NCI-H524 (cell line): ENCODE measurements at regions not wholly inside any gene's neighbourhood (a gene's known extent, or its start where the extent isn't known, plus 50 kb on each side); places are given as distances from the start of the nearest gene placed in this dataset.
"Not testable (repeated sequence)": the region's sequence is repeated elsewhere in the genome, so short reads cannot be mapped to it uniquely, and the experiment has no call there.

ENCODE experiments used
- DNase-seq, 2 experiments: peaks; one replicate each; lab custom pipeline; 2025; lab: John Stamatoyannopoulos, UW

GRCh38 chr1:47661040-47661439, 223.2 kb downstream of the FOXD2 start:
- DNase-seq: no peak

DNA sequence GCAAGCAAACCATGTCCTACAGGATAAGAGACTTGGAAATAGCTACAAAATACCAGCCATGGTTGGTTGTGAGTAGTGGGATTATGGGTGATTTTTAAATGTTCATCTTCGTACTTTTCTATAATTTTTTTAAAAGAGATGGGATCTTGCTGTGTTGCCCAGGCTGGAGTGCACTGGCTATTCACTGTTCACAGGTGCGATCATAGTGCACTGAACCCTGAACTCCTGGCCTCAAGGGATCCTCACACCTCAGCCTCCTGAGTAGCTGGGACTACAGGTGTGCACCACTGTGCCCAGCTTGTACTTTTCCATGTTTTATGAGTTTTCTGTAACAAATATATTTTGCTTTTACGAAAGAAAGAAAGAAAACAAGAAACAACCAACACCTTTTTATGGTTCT, 224.2 kb downstream of the FOXD2 start:
- DNase-seq: no peak

DNA sequence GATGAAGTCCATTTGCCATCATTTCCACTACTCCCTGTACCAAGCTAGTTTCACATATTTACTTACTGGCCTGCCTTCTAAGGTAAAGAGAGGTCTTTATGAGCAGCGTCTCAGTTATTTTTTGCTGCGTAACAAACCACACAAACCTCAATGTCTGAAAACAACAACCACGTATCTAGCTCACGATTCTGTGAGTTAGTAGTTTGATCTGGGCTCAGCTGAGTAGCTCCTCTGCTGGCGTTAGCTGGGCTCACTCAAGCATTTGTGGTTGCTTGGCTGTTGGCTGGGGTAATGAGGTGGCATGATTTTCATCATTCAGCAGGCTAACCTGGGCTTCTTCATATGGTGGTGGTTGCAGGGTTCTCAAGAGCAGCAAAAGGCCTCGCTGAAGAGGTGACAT, 225.4 kb downstream of the FOXD2 start:
- no peak for DNase-seq

DNA sequence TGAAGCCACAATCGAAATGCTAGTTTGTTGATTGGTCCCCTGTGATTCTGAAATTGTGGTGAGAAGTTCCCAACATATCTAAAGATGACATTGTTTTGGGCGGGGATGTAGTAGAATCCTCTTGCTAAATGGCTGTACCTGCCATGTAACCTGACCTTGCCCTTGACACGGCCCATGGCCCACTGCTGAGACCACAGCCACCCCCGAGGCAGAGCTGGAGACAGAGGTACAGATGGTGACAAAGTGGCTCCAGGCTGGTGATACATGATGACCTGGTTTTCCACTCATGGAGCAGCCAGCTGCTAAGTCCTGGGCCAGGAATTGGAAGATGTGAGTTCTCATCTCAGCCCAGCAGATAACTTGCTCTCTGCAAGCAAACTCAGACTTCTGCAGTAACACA, 226.5 kb downstream of the FOXD2 start:
- no peak for DNase-seq

- DNase-seq: not testable (repeated sequence)
Measured at GRCh38 chr1:47664896-47665295, 227.1 kb downstream of the FOXD2 start.

DNA sequence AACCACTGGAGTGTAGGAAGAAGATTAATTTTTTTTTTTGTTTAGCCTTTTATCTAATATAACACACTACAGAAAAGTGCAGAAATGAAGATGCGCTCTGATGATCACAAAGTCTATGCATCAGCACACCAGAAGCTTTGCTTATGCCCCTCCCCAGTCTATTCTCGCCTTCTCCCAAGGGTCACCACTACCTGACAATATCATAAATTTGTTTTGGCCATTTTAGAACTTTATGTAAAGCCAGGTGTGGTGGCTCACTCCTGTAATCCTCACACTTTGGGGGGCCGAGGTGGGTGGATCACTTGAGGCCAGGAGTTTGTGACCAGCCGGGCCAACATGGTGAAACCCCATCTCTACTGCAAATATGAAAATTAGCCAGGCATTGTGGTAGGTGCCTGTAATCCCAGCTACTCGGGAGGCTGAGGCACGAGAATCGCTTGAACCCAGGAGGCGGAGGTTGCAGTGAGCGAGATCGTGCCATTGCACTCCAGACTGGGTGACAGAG, 231.3 kb downstream of the FOXD2 start:
- no peak for DNase-seq

DNA sequence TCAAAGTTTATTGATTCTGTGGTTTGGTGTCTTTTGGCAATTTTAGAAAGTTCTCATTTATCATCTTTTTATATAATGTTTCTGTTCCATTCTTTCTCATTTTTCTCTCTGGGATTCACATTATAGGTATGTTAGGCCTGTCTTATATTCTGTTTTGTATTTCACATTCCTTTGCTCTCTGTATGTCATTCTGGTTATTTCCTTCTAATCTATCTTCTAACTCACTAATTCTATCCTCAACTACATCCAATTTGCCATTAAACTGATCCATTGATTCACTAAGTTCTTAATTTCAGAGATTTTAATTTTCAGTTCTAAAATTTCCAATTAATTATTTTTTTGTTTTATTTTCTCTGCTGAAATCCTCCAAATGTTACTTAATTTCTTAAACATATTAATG, 234.8 kb downstream of the FOXD2 start:
- no peak for DNase-seq

- DNase-seq: no peak
Measured at GRCh38 chr1:47674189-47674588, 236.3 kb downstream of the FOXD2 start.

- no peak for DNase-seq
Measured at GRCh38 chr1:47675047-47675675, 237.3 kb downstream of the FOXD2 start.

- DNase-seq: no peak
Measured at GRCh38 chr1:47675721-47676120, 237.9 kb downstream of the FOXD2 start.

DNA sequence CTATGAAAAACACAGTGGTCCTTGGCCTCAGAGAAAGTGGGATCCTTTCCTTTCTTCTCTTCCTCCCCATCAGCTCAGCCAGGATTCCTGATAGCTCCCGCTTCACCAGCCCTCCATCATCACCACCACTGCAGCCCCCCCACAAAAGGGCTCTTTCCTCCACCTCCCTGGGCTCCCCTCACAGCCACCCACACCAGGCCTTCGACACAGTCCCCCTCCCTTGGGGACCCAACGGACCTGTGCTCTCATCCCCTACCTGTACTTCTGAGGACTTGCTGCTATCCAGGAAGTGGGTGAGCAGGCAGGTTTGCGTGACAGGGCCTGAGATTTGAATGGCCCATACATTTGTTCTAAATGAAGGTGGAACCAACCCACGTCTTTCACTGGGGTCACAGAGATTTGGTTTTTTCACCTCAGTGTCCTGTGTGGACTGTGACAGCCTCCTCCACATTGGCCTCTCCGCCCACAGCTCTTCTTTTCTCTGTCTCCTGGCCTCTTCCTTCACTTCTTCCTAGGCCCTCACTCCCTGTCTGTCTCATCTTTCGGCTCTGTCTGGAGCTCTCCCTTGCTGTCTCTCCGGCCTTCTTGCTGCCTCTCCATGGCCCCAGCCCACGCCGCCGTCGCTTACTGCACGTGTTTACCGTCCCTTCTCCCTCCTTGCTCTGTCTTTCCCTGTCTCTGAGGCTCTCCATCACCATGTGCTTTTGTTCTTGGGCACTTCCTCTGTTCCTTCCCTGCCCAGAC, 238.6 kb downstream of the FOXD2 start:
- DNase-seq: no peak

DNA sequence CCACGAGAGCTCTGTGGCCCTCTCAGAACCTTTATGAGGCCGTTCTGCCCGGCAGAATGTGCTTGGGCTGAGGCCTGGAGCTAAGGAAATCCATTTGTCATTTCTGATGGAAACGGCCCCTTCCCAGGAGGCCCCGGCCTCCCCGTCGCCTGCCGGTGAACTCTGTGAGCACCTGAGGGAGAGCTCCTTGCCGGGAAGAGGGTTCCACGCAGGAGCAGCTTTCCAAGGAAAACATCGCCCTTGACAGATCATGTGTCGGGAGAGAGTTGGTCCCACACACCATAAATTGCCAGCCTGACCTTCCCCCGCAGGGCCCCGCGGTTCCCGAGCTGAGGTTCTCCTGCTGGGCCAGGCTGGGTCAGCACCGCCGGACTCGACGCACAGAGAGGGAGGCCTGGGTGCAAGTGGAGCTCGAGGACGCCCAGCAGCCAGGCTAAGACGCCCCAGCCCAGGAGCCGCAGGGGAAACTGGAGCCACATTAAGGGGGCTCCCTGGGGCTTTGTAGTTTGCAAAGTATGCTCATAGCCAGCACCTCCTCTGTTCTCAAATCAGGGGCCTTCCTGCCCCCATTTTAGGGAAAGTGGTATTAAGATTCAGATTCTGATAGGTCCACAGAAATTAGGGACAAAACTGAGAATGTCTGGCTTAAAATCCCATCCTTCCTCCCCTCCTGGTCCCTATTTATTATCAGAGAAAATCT, 239.5 kb downstream of the FOXD2 start:
- no peak for DNase-seq

DNA sequence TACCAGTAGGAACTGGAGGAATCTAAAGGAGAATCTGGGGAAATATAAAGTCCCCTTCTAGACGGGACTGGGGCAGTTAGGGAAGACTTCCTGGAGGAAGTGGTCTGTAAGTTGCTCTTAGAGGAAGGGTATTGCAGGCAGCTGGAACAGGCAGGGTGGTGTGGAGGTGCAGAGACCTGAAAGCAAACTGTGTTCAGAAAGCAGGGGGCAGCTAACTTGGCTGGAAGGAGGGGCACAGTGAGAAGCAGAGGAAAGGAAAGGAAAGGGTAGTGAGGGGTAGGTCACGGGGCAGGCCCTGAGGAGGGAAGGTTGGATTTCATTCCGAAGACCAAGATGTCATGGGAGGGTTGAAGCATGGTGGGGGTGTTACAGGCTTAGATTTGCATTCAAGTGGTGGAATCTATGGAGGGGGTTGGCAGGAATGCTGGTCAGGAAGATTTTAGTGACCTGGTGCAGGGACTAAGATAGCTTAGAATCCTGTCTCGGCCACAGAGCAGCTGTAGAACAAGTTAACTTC, 240.7 kb downstream of the FOXD2 start:
- no peak for DNase-seq

GRCh38 chr1:47679301-47679791, 241.5 kb downstream of the FOXD2 start:
- no peak for DNase-seq

GRCh38 chr1:47679826-47680225, 242.0 kb downstream of the FOXD2 start:
- DNase-seq: no peak

DNA sequence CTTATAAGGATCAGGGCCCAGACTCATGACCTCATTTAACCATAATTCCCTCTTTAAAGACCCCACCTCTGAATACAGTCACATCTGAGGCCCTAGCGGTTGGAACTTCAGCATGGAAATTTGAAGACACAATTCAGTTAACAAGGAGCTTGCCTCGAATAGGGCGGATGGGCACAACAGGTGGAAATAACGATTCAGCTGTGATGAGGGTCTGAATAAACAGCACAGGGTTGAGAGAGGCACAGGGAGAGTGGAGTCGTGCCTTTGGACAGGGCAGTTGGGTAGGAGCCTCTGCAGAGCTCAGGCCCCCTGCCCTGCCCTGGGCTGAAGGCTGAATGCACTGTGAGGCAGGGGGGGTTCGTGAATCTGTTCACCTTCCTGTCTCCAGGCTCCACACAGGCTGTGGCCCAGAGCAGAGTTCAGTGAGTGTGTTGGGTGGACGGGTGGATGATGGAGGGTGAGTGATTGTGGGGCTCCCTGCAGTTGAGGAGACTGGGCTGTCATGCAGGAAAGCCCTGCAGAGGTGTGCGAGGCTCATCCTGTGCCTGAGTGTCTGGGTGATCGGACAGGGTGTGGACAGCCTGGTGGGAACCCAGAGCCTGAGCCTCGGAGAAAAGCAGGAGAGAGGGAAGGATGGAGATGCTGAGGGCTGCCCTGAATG, 243.1 kb downstream of the FOXD2 start:
- no peak for DNase-seq

DNA sequence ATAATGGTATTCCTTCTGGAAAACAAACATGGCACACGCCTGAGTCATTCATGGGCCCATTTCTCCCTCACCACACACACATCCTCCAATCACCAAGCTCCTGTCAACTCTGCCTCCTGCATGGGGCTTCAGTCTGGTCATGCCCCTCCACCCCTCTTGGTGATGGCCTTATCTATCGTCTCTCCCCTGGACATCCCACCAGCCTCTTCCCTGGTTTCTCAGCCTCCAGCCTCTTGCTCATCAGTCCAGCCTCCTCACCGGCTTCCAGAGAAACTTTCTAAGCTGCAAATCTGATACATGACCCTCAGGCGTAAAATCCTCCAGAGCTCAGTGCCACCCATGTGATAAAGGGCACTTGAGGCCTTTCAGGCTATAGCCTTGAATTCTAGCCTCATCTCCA, 243.9 kb downstream of the FOXD2 start:
- no peak for DNase-seq

- DNase-seq: no peak
Measured at GRCh38 chr1:47682198-47682597, 244.4 kb downstream of the FOXD2 start.

DNA sequence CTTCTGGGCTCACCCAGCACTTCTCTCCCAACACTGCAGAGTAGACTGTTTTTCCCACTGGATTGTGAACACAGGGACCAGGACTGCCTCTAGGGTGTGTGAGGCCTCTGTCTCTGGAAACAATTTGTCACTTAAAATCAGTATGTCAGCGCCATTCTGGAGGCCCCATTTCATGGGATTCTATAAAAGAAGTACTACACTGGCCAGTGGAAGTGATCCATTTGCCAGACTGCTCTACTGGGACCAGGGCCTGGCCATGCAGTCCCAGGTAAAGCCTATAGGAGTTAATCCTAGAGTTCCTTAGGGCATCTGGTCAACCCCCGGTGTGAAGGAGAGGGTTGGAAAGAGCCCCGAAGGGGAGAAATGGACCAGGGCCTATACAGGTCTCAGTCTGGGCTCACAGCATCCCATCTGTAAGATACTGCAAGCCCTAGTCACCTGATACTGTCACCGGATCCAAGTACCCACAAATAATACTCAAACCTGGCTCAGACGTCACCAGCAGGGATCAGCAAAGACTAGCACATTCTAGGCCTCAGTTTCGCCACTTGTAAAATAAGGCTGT, 245.0 kb downstream of the FOXD2 start:
- DNase-seq: no peak

- DNase-seq: no peak
Measured at GRCh38 chr1:47683401-47683800, 245.6 kb downstream of the FOXD2 start.

- no peak for DNase-seq
Measured at GRCh38 chr1:47684518-47684917, 246.7 kb downstream of the FOXD2 start.
